HG03342 (cell line): ENCODE measurements at regions not wholly inside any gene's neighbourhood (a gene's known extent, or its start where the extent isn't known, plus 50 kb on each side); places are given as distances from the start of the nearest gene placed in this dataset.

ENCODE experiments used
- ATAC-seq: cut with Tn5 transposase; IDR thresholded peaks from one replicate; pipeline ENCODE4 v1.9.1; 2021; ENCODE audit warnings: mild to moderate bottlenecking, moderate library complexity; ENCODE audit not compliant: unreplicated experiment

GRCh38 chr9:626114-626513 is 215.4 kb upstream of the DMRT1 start:
- peak; percentile 24 for ATAC-seq

GRCh38 chr9:626596-626995 is 214.9 kb upstream of the DMRT1 start:
- ATAC-seq = peak; percentile 77

DNA sequence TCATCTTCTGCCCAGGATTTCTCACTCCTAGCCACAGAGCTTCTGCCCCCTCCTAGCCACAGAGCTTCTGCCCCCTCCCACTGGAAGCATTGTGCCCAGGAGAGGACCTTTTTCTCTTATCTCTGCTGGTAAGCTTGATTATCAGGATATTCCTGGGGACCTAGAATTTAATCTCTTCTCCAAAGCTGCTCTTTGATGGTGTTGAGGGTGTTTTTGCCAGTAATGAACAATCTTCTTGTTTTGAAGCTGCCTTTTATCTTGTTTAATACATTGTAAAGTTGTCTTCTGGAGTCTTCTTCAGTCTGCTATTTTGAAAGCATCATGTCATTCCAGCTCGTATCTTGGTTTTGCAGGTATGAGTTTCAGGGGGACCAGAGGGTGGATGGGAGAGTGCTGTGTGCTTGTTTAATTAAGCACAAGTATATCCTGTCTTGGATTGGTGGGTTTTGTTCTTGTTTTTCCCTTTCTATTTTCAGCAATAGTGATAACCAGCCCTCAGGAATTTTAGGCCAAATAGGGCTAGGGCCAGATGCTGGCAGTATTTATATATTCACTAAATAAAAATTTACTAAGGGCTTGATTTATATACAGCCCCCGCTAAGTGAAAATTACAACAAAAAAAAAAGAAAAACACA is 214.0 kb upstream of the DMRT1 start:
- no peak for ATAC-seq

DNA sequence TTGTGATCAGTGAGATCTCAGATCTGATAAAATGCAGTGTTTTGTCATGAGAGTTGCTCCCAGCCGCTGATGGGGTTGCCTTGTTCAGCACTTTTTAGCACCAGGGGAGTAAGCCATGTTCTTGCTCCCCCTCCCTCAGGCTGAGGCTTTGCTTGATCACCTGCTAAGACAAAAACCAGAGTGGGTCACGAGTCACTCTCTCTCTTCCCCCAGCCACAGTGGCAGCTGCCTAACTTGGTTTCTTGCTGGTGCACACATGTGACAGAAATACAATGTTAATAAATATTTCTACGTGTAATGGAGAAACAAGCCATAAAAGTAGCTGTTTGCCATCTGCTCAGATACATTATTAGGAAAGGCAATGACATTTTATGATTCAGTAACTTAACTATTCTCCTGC is 212.4 kb upstream of the DMRT1 start:
- ATAC-seq = no peak

DNA sequence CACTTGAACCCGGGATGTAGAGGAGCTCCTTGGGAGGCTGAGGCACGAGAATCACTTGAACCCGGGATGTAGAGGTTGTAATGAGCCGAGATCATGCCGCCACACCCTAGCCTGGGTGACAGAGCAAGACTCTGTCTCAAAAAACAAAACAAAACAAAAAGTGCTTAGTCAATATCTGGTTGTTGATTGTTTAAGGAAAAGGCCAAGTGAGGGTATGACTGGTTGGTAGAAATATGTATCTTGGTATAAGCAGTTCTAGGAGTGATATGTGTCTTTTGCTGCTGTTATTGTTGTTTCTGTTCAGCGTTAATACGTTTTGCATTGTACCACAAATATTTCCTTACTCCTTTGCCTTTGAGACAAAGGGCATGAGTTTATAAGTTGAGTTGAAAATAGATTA is 210.7 kb upstream of the DMRT1 start:
- no peak for ATAC-seq

DNA sequence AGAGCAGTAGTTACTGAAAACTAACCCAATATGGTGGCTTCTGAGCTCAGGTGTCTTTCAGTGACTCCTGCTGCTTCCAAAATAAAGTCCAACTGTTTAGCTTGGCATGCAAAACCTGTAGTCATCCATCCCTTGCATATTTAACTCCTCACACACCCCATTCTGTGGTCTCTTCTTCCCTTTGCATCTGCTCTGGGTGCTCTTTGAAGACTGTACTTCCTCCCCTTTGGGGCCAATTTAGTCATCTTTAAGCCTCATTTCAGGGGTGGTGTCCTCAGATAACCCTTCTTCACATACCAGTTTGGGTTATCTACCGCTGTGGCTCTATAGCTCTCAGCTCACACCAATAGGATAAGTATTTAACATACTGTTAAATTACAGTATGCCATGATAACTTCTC is 209.9 kb upstream of the DMRT1 start:
- ATAC-seq = no peak

- ATAC-seq = no peak
Observed at GRCh38 chr9:633461-633860, 208.0 kb upstream of the DMRT1 start.

DNA sequence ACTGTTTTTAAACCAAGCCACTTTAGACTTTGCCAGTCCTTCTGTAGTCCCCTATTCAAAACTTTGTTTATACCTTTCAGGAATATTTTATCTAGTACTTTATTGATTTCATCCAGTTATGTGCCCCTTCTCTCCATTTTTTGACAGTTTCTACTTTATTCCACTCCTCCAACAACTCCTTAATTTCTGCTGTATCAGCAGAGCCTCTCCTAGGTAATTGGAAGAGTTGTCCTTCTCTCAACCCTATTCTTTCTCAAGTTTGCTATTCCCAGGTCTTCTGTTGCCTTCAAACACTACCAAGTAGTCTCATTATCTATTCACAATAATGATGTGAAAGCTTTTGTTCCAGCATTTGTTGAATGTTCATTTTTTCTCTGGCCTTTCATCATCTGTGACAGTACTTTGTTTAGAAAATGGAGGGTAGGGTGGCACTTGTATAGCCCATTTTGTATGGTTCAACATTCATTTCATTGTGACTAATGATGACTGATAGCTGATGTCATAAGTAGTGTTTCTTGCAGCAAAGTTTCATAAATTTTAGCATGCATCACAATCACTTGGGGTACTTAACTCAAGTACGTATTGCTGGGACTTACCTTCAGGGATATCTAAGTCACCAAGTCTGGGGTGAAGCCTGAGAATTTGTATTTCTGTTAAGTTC is 204.4 kb upstream of the DMRT1 start:
- ATAC-seq = no peak

GRCh38 chr9:638152-638551 is 203.3 kb upstream of the DMRT1 start:
- ATAC-seq = no peak

DNA sequence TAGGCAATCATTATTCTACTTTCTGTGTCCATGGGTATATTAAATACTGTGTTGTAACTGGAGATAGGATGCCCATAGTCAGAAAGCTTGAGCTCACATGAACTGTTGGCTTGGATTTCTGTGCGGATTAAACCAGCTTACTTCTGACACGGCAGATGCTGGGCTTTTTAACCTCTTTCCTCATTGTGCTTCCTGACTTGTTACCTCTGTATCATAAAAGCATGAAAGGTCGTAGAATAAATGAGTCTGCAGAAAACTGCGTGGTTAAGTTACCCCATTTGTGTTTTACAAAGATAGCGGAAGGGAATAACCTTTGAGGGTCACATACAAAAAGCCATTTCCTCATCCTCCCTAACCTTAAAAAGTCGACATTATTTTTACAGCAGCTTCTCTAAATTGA is 199.5 kb upstream of the DMRT1 start:
- ATAC-seq = no peak

DNA sequence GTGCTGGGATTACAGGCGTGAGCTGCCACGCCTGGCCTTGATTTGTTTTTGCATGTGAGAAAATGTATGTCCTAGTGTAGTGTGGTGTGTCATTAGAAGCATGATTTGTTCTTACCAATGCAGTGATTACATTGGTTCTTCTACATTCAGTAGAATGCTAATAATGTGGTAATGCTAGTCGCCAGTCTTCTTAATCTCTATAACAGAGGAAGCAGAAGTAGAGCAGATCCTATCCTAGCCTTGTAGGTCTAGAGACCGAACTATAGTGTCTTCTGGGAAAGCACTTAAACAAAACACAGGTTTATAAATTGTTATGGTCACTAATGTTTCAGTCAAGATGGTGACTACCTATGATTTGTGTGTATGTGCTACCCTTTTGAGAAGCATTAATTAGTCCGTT is 197.5 kb upstream of the DMRT1 start:
- ATAC-seq = no peak

- no peak for ATAC-seq
Observed at GRCh38 chr9:647522-647921, 194.0 kb upstream of the DMRT1 start.

DNA sequence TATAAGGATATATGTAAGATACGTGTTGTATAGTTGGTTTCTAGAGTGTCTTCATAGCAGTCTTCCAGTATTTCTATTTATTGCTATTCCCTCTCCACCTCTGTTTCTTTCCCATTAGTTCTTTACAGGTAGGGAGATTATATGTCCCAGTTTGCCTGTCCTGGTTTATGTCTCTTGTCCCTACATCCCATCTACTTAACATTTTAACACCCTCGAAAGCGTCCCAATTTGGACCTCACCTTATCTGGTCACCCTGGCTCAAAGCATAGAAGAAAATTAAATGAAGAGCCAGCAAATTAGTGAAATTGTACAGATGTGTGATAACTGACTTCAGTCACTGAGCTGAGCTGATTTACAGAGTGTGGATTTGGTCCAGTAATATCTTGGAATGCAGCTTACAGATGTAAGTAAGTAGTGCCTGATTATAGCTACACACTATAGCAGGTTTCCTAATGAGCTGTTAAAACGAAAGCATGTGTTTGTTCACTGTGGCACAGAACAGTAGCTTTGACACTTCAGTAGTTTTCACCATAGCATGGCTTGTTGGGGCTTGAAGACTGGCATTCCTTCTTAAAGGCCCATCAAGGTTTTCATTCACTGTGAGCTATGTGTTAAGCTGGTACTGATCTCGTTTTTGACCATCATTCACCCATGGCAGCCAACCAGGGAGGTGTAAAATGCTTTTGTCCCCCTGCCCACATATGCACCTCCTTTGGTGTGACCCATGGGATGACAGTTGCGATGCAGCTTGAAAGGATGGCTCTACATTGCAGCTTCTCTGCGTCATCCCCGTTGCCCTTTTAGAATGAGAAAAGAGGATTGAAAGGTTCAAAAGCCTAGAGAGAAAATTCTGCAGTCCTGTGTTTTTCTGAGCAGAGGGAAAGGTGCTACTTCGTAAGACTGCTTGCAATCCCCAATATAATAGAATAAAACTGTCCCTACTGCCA is 192.1 kb upstream of the DMRT1 start:
- ATAC-seq = no peak

DNA sequence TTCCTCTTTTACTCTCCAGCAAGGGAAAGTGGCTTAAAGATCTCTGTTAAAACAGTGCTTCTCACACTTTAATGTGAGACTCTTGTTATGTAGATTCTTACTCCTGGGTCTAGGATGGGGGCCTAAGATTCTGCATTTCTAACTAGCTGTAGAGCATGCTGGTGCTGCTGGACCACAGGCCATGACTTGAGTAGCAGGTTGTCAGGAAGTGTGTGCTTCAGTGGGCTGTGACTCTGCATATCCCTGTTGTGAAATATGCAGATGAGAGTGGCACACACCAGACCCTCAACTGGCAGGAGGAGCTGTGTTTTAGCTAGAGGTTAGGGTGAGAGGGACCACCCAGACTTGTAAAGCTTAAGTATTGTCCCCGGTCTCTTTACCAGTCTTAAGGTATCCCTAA is 191.1 kb upstream of the DMRT1 start:
- ATAC-seq = peak; percentile 47

GRCh38 chr9:651371-651770 is 190.1 kb upstream of the DMRT1 start:
- no peak for ATAC-seq

DNA sequence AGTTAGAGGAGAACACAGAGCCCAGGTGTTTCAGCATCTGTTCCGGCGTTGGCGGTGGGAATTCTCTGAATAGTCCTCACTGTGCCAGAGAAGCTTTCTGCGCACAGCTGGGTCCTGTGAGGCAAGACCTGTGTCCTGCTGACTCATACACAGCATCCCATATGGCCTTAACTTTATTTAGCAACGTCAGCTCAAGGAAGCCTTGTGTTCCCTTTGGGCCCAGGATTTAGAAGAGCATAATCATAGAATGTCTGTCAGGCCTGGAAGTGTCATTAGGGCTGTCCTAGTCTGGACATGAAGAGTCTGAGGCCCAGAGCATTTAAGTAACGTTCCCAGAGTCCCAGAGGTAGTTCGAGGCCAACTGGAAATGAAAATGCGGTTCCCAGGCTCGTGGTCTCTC is 188.6 kb upstream of the DMRT1 start:
- ATAC-seq = no peak

GRCh38 chr9:653421-653820 is 188.1 kb upstream of the DMRT1 start:
- no peak for ATAC-seq

DNA sequence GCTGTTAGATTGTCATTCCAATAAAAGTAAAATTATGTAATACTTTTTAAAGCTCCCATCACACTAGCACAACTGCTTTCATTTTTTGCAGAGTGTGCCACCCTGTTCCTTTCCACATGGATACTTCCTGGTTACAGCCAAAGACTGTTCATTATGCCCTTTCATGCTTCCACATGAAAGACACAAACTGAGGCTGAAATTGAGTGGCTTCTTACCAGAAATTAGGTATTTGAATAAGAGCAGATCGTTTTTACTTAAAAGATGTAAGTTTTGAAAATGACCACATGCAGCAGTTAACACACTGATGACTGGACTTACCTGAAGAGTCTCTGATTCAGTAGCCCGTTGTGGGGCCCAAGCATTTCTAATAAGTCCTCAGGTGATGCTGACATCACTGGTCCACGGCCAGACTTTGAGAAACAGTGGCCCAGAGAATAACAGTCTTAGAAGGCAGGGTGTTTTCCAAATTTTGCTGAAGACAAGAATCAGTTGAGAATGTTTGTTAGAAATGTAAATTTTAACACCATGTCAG is 187.6 kb upstream of the DMRT1 start:
- no peak for ATAC-seq

GRCh38 chr9:655875-656274 is 185.6 kb upstream of the DMRT1 start:
- ATAC-seq = no peak

DNA sequence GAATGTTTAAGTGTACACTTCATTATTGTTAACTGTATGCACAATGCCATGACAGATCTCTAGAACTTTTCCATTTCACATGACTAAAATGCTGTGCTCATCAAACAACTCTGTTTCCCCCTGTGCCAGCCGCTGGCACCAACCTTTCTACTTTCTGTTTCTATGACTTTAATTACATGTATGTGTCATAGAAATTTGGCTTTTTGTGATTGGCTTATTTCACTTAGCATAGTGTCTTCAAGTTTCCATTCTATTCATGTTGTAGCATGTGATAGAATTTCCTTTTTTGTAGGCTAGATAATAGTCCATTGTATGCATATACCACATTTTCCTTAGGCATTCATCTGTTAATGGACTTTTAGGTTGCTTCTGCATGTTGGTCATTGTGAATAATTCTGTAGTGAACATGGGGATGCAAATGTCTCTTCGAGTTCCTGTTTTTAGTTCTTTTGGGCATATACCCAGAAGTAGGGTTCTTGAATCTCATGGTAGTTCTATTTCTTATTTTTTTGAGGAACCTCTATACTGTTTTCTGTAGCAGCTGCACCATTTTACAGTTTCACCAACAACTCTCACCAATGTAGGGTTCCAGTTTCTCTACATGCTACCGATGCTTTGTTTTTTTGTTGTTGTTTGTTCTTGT is 184.4 kb upstream of the DMRT1 start:
- ATAC-seq = no peak

- no peak for ATAC-seq
Observed at GRCh38 chr9:659286-659685, 182.2 kb upstream of the DMRT1 start.
